OCI-LY1 (cell line): ENCODE measurements at regions not wholly inside any gene's neighbourhood (a gene's known extent, or its start where the extent isn't known, plus 50 kb on each side); places are given as distances from the start of the nearest gene placed in this dataset.

Experiments
- H2AFZ ChIP-seq: fragments of 200-600 bp; sonication (generic), shearing (Covaris generic); 2 replicates; pipeline ENCODE4 v1.6.0; 2014; ENCODE audit warnings: antibody characterized with exemption, mild to moderate bottlenecking, low read length
- H3F3A ChIP-seq: fragments of 200-600 bp; sonication (generic), shearing (Covaris generic); 2 replicates; pipeline ENCODE4 v1.6.0; 2014; ENCODE audit warnings: mild to moderate bottlenecking, antibody characterized with exemption, low read length, moderate library complexity; ENCODE audit not compliant: insufficient read depth
- H3K27ac ChIP-seq: fragments of 200-600 bp; sonication (generic); 2 replicates; pipeline ENCODE4 v1.5.1; 2014; ENCODE audit warnings: low read length, mixed run types, mild to moderate bottlenecking, low read depth; ENCODE audit not compliant: poor library complexity, severe bottlenecking
- H3K27me3 ChIP-seq: fragments of 200-600 bp; sonication (generic); 2 replicates; pipeline ENCODE4 v1.6.0; 2014; ENCODE audit warnings: antibody characterized with exemption, mild to moderate bottlenecking, low read length, moderate library complexity; ENCODE audit not compliant: insufficient read depth
- H3K36me3 ChIP-seq: fragments of 200-600 bp; sonication (generic); 2 replicates; pipeline ENCODE4 v1.6.1; 2014; ENCODE audit warnings: mild to moderate bottlenecking, antibody characterized with exemption, low read length, moderate library complexity, mixed read lengths; ENCODE audit not compliant: insufficient read depth
- H3K4me1 ChIP-seq: fragments of 200-600 bp; sonication (generic); 2 replicates; pipeline ENCODE4 v1.5.1; 2014; ENCODE audit warnings: mild to moderate bottlenecking, low read length, moderate library complexity; ENCODE audit not compliant: insufficient read depth, severe bottlenecking
- H3K4me2 ChIP-seq: fragments of 200-600 bp; sonication (generic), shearing (Covaris generic); 2 replicates; pipeline ENCODE4 v1.6.1; 2014; ENCODE audit warnings: low read length
- H3K4me3 ChIP-seq: fragments of 200-600 bp; sonication (generic); 2 replicates; pipeline ENCODE4 v1.5.1; 2014; ENCODE audit warnings: low read length, low read depth, mild to moderate bottlenecking, mixed read lengths; ENCODE audit not compliant: poor library complexity, severe bottlenecking
- H3K79me2 ChIP-seq: fragments of 200-600 bp; shearing (Covaris generic); 2 replicates; pipeline ENCODE4 v1.6.1; 2016; ENCODE audit warnings: mixed run types, low read length, mixed read lengths; ENCODE audit not compliant: insufficient read depth
- H3K9ac ChIP-seq: fragments of 200-600 bp; sonication (generic), shearing (Covaris generic); 2 replicates; pipeline ENCODE4 v1.6.1; 2014; ENCODE audit warnings: mild to moderate bottlenecking, low read length, mixed read lengths
- H3K9me2 ChIP-seq: fragments of 200-600 bp; sonication (generic), shearing (Covaris generic); 2 replicates; pipeline ENCODE4 v1.6.1; 2014; ENCODE audit warnings: low read depth, mild to moderate bottlenecking, low read length, mixed read lengths
- H3K9me3 ChIP-seq: fragments of 200-600 bp; shearing (Covaris generic); 2 replicates; pipeline ENCODE4 v1.6.1; 2014; ENCODE audit warnings: low read length, mixed read lengths
- H4K20me1 ChIP-seq: fragments of 200-600 bp; sonication (generic), shearing (Covaris generic); 2 replicates; pipeline ENCODE4 v1.6.0; 2016; ENCODE audit warnings: mild to moderate bottlenecking, low read length; ENCODE audit not compliant: insufficient read depth
- EZH2 ChIP-seq: fragments of 200-600 bp; sonication (generic), shearing (Covaris generic); IDR thresholded peaks from 2 replicates; pipeline ENCODE4 v1.8.0; 2017; ENCODE audit warnings: borderline replicate concordance, mixed run types, mild to moderate bottlenecking, antibody characterized with exemption, low read length, moderate library complexity, mixed read lengths
- TF ChIP-seq, protein P1 (sequence below): fragments of 200-600 bp; sonication (generic), shearing (Covaris generic); IDR thresholded peaks from 2 replicates; pipeline ENCODE4 v1.5.1; 2017; ENCODE audit warnings: mild to moderate bottlenecking, antibody characterized with exemption, low read length, moderate library complexity, mixed read lengths

DNA sequence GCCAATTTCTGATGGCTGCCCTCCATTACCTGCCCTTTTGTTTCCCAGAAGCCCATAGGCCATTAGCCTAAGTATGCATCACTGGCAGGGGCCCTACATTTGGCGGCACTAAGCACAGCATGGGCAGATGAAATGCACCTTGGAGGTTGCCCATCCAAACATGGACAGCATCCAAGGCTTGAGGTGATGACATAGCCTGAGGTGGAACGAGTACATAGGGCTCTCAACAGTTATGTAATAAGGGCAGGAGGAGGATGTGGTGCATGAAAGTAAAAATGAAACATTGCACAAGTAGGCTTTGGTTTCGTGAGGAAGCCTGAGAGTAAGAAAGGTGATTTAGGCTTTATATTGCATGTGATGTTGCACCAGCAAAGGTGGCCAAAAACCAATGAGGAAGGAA, 148.1 kb downstream of the FAM76B start:
- Histone ChIP-seq H3K27ac (no peak overlapping the region), H3K9ac (no peak overlapping the region), H4K20me1 (no peaks in the 10 kb centered on the region), H3F3A (no peaks in the 10 kb centered on the region), H3K4me3 (no peak overlapping the region), H3K27me3 (no peaks in the 10 kb centered on the region), H3K9me2 (no peaks in the 10 kb centered on the region), H2AFZ (no peak overlapping the region), H3K4me1 (no peaks in the 10 kb centered on the region), H3K36me3 (no peaks in the 10 kb centered on the region), H3K79me2 (no peaks in the 10 kb centered on the region), H3K4me2 (no peak overlapping the region), H3K9me3 (no peaks in the 10 kb centered on the region)
- TF ChIP-seq EZH2, result no peak
- TF ChIP-seq, protein P1, sequence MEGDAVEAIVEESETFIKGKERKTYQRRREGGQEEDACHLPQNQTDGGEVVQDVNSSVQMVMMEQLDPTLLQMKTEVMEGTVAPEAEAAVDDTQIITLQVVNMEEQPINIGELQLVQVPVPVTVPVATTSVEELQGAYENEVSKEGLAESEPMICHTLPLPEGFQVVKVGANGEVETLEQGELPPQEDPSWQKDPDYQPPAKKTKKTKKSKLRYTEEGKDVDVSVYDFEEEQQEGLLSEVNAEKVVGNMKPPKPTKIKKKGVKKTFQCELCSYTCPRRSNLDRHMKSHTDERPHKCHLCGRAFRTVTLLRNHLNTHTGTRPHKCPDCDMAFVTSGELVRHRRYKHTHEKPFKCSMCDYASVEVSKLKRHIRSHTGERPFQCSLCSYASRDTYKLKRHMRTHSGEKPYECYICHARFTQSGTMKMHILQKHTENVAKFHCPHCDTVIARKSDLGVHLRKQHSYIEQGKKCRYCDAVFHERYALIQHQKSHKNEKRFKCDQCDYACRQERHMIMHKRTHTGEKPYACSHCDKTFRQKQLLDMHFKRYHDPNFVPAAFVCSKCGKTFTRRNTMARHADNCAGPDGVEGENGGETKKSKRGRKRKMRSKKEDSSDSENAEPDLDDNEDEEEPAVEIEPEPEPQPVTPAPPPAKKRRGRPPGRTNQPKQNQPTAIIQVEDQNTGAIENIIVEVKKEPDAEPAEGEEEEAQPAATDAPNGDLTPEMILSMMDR, result no peak

DNA sequence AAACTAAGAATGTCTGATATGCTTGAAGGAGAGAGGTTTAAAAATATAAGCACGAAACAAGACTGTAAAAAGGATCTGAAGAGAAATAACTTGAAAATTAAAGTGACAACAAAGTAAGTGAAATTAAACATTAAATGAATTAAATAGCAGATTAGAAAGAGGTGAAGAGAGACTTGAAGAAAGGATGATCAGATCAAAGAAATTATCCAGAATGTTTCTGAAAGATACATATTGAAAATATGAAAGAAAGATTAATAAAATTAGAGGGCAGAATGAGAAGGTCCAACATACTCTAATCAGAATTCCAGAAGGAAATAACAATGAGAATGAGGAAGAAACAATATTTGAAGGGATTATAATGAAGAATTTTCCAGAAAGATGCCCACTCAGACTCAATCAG, 151.1 kb downstream of the FAM76B start:
- Histone ChIP-seq H3K9me3 (no peaks in the 10 kb centered on the region), H3K27ac (no peak overlapping the region), H2AFZ (no peak overlapping the region), H3K27me3 (no peaks in the 10 kb centered on the region), H3K9ac (no peak overlapping the region), H3K4me2 (no peak overlapping the region), H3K79me2 (no peaks in the 10 kb centered on the region), H3K4me1 (no peaks in the 10 kb centered on the region), H3F3A (no peaks in the 10 kb centered on the region), H3K9me2 (no peaks in the 10 kb centered on the region), H4K20me1 (no peaks in the 10 kb centered on the region), H3K4me3 (no peak overlapping the region), H3K36me3 (no peaks in the 10 kb centered on the region)
- TF ChIP-seq EZH2, result no peak
- TF ChIP-seq, protein P1, result no peak

DNA sequence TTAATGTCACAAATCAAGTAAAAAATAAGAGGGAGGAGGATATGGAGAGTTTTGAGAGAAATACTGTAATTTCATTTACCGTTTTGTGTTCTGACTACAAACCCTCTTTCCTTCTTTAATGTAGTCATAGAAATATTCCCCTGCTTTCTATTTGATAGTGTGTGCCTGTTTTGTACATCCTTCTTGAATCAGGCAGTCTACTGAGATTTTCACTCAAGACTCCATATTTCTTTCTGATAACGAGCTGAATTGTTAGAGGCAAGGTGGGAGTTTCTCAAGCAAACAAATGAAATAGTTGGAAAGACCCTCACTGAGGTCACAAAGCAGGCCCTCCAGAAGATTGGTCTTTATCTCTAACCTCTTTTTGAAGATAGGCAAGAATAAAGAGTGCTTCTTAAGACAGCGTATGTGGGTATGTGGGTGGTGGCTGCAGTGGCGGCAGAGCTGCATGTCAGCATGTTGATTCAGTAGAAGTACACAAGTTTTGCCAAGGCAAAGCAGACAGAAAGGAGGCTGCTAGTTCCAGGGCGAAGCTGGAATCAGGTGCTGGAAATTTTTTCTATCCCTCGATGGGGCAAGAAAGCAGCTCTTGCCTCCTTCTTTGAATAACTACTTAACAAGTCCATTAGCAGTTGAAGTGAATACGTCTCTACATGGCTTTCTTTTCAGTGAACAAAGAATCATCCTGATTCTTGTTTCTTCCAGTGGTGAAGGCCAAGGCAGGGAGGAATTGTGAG, 164.2 kb downstream of the FAM76B start:
- TF ChIP-seq, protein P1, result no peak
- TF ChIP-seq EZH2, result no peak
- no peak overlapping the region for H3K27ac ChIP-seq
- no peaks in the 10 kb centered on the region for H3K79me2 ChIP-seq
- H3K4me1 ChIP-seq, result no peaks in the 10 kb centered on the region
- H3K36me3 ChIP-seq, result no peaks in the 10 kb centered on the region
- no peaks in the 10 kb centered on the region for H3K9me3 ChIP-seq
- H3F3A ChIP-seq, result no peaks in the 10 kb centered on the region
- H4K20me1 ChIP-seq, result no peaks in the 10 kb centered on the region
- no peak overlapping the region for H3K4me3 ChIP-seq
- H3K27me3 ChIP-seq, result no peaks in the 10 kb centered on the region
- no peak overlapping the region for H3K4me2 ChIP-seq
- no peak overlapping the region for H2AFZ ChIP-seq
- no peak overlapping the region for H3K9ac ChIP-seq
- no peaks in the 10 kb centered on the region for H3K9me2 ChIP-seq
